Right atrium auricular region (tissue), 2 donors: ENCODE measurements at regions not wholly inside any gene's neighbourhood (a gene's known extent, or its start where the extent isn't known, plus 50 kb on each side); places are given as distances from the start of the nearest gene placed in this dataset.

Experiments
- DNase-seq: peaks from one replicate; pipeline ENCODE4 v3.0.0-alpha.2; 2019; ENCODE audit warnings: low spot score
- H3K27ac ChIP-seq, 2 donors: fragments of 200-600 bp; sonication (generic); 1 replicate in 1 of 2; 2 replicates in 1 of 2; pipeline ENCODE4 v1.5.1; 2016 to 2019
- H3K27me3 ChIP-seq, 2 donors: fragments of 200-600 bp; sonication (generic); one replicate each; pipeline versions ENCODE4 v1.5.1 to v1.6.0; 2017 to 2019
- H3K36me3 ChIP-seq: fragments of 200-600 bp; sonication (generic); one replicate; pipeline ENCODE4 v1.5.1; 2016
- H3K4me1 ChIP-seq, 2 donors: fragments of 200-600 bp; sonication (generic); one replicate each; pipeline versions ENCODE4 v1.5.1 to v1.6.0; 2017 to 2019
- H3K4me3 ChIP-seq, 2 donors: fragments of 200-600 bp; sonication (generic); 1 replicate in 1 of 2; 2 replicates in 1 of 2; pipeline ENCODE4 v1.5.1; 2017 to 2019; ENCODE audit warnings: mild to moderate bottlenecking in 1 of 2, moderate library complexity in 1 of 2
- H3K9me3 ChIP-seq, 2 donors: fragments of 200-600 bp; sonication (generic); one replicate each; pipeline ENCODE4 v1.5.1; 2019
- TF ChIP-seq, protein P1 (sequence below), 2 donors: fragments of 200-600 bp; sonication (generic); IDR thresholded peaks; one replicate each; pipeline ENCODE4 v1.5.1; 2019; ENCODE audit warnings: antibody characterized with exemption in 2 of 2

- Histone ChIP-seq H3K36me3 (no peaks in the 10 kb centered on the region), H3K9me3 (no peaks in the 10 kb centered on the region), H3K27ac (no peak overlapping the region), H3K4me3 (no peak overlapping the region), H3K27me3 (no peaks in the 10 kb centered on the region), H3K4me1 (no peaks in the 10 kb centered on the region)
- TF ChIP-seq, protein P1, sequence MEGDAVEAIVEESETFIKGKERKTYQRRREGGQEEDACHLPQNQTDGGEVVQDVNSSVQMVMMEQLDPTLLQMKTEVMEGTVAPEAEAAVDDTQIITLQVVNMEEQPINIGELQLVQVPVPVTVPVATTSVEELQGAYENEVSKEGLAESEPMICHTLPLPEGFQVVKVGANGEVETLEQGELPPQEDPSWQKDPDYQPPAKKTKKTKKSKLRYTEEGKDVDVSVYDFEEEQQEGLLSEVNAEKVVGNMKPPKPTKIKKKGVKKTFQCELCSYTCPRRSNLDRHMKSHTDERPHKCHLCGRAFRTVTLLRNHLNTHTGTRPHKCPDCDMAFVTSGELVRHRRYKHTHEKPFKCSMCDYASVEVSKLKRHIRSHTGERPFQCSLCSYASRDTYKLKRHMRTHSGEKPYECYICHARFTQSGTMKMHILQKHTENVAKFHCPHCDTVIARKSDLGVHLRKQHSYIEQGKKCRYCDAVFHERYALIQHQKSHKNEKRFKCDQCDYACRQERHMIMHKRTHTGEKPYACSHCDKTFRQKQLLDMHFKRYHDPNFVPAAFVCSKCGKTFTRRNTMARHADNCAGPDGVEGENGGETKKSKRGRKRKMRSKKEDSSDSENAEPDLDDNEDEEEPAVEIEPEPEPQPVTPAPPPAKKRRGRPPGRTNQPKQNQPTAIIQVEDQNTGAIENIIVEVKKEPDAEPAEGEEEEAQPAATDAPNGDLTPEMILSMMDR (IDR thresholded peaks at IDR 0.05) = no peak
- DNase-seq = no peak
Measured at GRCh38 chr10:44512431-44513022, 127.6 kb upstream of the CXCL12 start.

DNA sequence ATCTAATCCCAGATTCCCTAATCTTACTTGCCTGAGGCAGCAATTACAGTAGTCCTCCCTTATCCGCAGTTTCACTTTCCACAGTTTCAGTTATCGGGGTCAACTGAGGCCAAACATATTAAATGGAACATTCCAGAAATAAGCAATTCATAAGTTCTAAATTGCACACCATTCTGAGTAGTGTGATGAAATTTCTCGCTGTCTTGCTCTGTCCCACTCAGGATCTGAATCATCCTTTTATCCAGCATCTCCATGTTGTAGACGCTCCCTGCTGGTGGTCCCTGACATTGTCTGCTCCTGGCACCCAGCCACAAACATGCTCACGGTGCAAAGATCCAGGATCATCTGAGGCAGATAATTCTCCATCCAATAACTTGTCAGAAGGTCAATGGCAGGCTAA is 128.7 kb upstream of the CXCL12 start:
- no peak overlapping the region for H3K27ac ChIP-seq
- no peaks in the 10 kb centered on the region for H3K36me3 ChIP-seq
- H3K27me3 ChIP-seq = no peaks in the 10 kb centered on the region
- TF ChIP-seq, protein P1 (IDR thresholded peaks at IDR 0.05) = peak in 1 of 2 donors; percentile 14
- no peaks in the 10 kb centered on the region for H3K9me3 ChIP-seq
- no peak overlapping the region for H3K4me3 ChIP-seq
- no peaks in the 10 kb centered on the region for H3K4me1 ChIP-seq
- no peak for DNase-seq

DNA sequence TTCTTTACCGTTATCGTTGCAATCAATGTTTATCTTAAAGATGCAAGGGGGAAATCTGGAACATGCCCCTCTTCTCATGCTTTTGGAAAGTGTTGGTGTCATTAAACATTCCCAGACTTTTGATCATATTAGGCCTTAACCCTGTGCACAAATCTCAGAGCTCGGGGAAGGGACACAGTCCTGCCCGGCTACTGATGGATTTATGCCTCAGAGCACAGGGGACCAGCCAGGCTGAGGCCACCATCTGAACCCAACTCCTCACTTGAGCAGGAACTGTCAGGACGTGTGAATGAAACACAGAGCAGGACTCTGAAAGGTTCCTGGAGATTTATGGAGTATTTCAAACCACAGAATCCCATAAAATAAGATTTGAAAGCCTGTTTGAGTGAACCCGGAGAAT is 132.0 kb upstream of the CXCL12 start:
- Histone ChIP-seq H3K9me3 (no peaks in the 10 kb centered on the region), H3K27me3 (no peaks in the 10 kb centered on the region), H3K36me3 (no peaks in the 10 kb centered on the region), H3K27ac (no peak overlapping the region), H3K4me1 (no peaks in the 10 kb centered on the region), H3K4me3 (no peak overlapping the region)
- TF ChIP-seq, protein P1 (IDR thresholded peaks at IDR 0.05) = no peak
- DNase-seq = no peak

DNA sequence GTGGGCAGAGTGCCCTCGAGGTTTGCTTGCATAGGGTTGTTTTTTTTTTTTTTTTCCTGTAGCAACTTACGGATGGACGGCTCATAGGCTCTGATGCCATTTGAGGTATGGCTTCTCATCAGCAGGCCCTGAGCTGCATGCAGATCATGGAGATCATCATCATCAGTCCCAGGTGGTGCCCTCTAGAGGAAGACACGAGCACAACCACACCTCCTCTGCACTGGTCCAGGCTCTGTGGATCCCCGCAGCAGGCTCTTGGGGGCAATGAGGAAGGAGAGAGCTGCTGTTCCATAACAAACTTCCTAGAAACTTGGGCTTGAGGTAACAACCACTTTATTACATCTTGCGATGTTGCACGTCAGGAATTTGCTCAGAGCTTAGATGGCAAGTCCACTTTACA is 132.7 kb upstream of the CXCL12 start:
- Histone ChIP-seq H3K9me3 (no peaks in the 10 kb centered on the region), H3K36me3 (no peaks in the 10 kb centered on the region), H3K27me3 (no peaks in the 10 kb centered on the region), H3K4me1 (no peaks in the 10 kb centered on the region), H3K4me3 (no peak overlapping the region), H3K27ac (no peak overlapping the region)
- no peak for DNase-seq
- TF ChIP-seq, protein P1 (IDR thresholded peaks at IDR 0.05) = peak in 1 of 2 donors; percentile 12

GRCh38 chr10:44519361-44519760 is 134.5 kb upstream of the CXCL12 start:
- Histone ChIP-seq H3K9me3 (no peaks in the 10 kb centered on the region), H3K27ac (no peak overlapping the region), H3K27me3 (no peaks in the 10 kb centered on the region), H3K36me3 (no peaks in the 10 kb centered on the region), H3K4me1 (no peaks in the 10 kb centered on the region), H3K4me3 (no peak overlapping the region)
- DNase-seq = no peak
- TF ChIP-seq, protein P1 (IDR thresholded peaks at IDR 0.05) = no peak

DNA sequence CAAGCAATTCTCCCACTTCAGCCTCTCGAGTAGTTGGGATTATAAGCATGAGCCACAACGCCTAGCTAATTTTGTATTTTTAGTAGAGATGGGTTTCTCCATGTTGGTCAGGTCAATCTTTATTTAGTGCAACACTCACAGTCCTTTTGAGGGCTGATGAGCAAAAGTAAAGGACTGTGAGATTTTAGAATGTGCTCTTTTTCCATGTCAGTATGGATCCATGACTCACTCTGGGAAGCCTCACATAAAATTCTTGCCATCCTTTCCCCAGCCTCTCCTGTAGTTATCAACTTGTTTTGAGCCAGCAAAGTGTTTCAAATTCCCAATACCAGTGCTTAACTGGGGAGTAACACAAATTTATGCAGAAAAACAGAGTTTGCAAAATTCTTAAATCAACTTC is 135.8 kb upstream of the CXCL12 start:
- H3K4me1 ChIP-seq = no peaks in the 10 kb centered on the region
- no peak for DNase-seq
- H3K27me3 ChIP-seq = no peaks in the 10 kb centered on the region
- H3K9me3 ChIP-seq = no peaks in the 10 kb centered on the region
- TF ChIP-seq, protein P1 (IDR thresholded peaks at IDR 0.05) = no peak
- H3K36me3 ChIP-seq = no peaks in the 10 kb centered on the region
- H3K27ac ChIP-seq = no peak overlapping the region
- no peak overlapping the region for H3K4me3 ChIP-seq
